ENCODE measurements at regions not wholly inside any gene's neighbourhood (a gene's known extent, or its start where the extent isn't known, plus 50 kb on each side); places are given as distances from the start of the nearest gene placed in this dataset.

DNA sequence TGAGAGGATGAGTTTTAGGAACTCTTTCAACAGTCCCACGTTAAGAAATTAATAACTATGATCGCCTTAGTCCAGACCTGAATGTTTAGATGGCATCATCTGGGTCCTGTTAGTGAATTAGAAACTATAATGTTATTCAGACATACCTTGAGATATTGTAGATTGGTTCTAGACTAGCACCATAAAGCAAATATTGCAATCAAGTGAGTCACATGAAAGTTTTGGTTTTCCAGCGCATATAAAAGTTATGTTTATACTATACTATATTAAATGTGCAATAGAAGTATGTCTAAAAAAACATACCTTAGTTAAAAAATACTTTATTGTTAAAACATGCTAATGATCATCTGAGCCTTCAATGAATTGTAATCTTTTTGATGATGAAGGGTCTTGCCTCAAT, 106.6 kb upstream of the ATP2B1 start:
- 92 to 94% methylated on average over 3 of the region's 3 CpGs for WGBS, 2 donors

DNA sequence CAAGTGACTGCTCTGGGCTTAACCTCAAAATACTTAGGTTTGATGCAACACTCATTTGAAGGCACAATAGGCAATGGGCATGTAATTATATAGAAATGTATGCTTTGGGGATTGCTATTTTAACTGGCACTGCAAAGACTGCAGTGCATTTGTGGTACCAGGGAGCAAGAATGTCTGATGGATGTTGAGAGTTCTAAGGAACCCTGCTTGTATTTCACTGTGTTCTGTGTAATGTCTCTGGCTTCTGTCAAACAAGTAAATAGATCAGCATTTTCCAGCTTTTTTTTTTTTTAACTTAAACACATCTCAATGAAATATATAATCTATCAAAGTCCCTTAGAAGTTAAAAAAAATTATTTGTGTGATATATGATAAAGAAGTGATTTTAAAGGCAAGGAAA, 94.8 kb upstream of the ATP2B1 start:
- intact Hi-C loops (cut with DNase I): no loop called here
- Histone ChIP-seq H3K9me3 (no peaks in the 10 kb centered on the region), H3K36me3 (no peaks in the 10 kb centered on the region), H3K27ac (no peak overlapping the region), H3K4me3 (replicated peaks in 1 of 3) (no peak overlapping the region), H3K27me3 (no peaks in the 10 kb centered on the region), H3K4me1 (no peaks in the 10 kb centered on the region)
- TF ChIP-seq, protein P1, sequence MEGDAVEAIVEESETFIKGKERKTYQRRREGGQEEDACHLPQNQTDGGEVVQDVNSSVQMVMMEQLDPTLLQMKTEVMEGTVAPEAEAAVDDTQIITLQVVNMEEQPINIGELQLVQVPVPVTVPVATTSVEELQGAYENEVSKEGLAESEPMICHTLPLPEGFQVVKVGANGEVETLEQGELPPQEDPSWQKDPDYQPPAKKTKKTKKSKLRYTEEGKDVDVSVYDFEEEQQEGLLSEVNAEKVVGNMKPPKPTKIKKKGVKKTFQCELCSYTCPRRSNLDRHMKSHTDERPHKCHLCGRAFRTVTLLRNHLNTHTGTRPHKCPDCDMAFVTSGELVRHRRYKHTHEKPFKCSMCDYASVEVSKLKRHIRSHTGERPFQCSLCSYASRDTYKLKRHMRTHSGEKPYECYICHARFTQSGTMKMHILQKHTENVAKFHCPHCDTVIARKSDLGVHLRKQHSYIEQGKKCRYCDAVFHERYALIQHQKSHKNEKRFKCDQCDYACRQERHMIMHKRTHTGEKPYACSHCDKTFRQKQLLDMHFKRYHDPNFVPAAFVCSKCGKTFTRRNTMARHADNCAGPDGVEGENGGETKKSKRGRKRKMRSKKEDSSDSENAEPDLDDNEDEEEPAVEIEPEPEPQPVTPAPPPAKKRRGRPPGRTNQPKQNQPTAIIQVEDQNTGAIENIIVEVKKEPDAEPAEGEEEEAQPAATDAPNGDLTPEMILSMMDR (IDR thresholded peaks at IDR 0.05): no peak
- TF ChIP-seq POLR2A (IDR thresholded peaks at IDR 0.05): no peak
- DNase-seq: no peak

More for the DNA sequence above, 106.6 kb upstream of the ATP2B1 start:
- H3K36me3 ChIP-seq: no peaks in the 10 kb centered on the region
- no peak for DNase-seq
- H3K27ac ChIP-seq: no peak overlapping the region
- no peaks in the 10 kb centered on the region for H3K27me3 ChIP-seq
- TF ChIP-seq, protein P1 (IDR thresholded peaks at IDR 0.05): no peak
- no peak for TF ChIP-seq POLR2A (IDR thresholded peaks at IDR 0.05)
- intact Hi-C loops (cut with DNase I): no loop called here
- no peaks in the 10 kb centered on the region for H3K9me3 ChIP-seq
- no peaks in the 10 kb centered on the region for H3K4me1 ChIP-seq
- no peak overlapping the region for H3K4me3 ChIP-seq (replicated peaks in 1 of 3)

DNA sequence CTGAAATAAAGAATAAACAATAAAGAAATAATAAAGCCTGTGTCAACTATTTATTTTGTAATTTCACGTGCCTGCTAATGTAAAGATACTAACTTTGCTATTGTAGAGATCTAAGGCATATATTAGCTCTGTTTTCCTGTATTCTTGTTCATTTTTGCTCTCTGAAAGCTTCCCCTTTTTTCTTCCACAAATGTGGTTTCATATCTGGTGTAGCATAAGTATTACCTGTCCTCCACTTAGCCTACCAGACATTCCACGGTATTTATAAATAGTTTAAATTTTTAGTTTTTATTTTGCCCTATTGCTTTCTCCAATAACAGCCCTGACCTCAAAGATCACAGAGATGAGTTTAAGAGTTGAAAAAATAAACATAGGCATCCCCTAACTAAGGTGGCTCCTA, 92.6 kb upstream of the ATP2B1 start:
- Histone ChIP-seq H3K4me3 (replicated peaks in 1 of 3) (no peak overlapping the region), H3K36me3 (no peaks in the 10 kb centered on the region), H3K9me3 (no peaks in the 10 kb centered on the region), H3K27ac (no peak overlapping the region), H3K27me3 (no peaks in the 10 kb centered on the region), H3K4me1 (no peaks in the 10 kb centered on the region)
- intact Hi-C loops (cut with DNase I): no loop called here
- no peak for DNase-seq
- 83 to 84% methylated on average over 2 of the region's 2 CpGs for WGBS, 2 donors
- no peak for TF ChIP-seq POLR2A (IDR thresholded peaks at IDR 0.05)
- TF ChIP-seq, protein P1 (IDR thresholded peaks at IDR 0.05): no peak

DNA sequence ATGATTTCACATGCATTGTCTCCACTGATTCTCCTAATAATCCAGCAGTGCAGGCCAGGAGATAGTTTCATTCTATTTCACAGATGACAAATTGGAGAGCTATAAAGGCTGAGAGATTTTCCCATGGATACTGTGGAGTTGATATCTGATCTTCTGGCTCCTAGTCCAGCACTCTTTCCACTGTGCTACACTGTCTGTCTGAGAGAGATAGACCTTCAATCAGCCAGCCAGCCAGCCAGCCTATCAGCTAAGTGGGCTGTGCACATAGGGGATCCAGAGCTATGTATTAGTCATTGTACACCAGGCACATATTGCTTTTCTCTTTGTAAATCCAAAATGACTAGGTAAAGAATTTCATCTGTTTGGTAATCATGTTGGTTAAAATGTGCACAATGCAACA, 91.8 kb upstream of the ATP2B1 start:
- Histone ChIP-seq H3K36me3 (no peaks in the 10 kb centered on the region), H3K4me3 (replicated peaks in 1 of 3) (no peak overlapping the region), H3K9me3 (no peaks in the 10 kb centered on the region), H3K27ac (no peak overlapping the region), H3K27me3 (no peaks in the 10 kb centered on the region), H3K4me1 (no peaks in the 10 kb centered on the region)
- TF ChIP-seq, protein P1 (IDR thresholded peaks at IDR 0.05): no peak
- TF ChIP-seq POLR2A (IDR thresholded peaks at IDR 0.05): no peak
- intact Hi-C loops (cut with DNase I): no loop called here
- no peak for DNase-seq

DNA sequence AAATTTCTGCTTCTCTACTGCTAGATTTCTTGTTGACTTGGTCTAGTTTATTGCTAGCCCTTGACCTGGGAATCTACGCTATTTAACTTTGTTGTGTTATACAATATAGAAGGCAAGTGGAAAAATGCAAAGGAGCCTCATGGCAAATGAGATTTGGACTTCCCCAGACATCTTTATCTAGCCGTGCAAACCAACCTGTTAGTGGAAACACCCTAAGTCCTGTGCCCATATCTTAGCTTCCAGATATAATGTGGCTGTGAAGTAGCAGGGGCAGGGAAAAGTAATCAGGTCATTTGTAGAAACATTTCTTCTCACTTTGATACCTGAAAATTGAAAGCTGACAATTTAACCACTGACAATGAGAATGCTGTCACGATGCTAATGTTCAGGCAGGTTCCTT, 90.7 kb upstream of the ATP2B1 start:
- Histone ChIP-seq H3K27ac (no peak overlapping the region), H3K4me1 (no peaks in the 10 kb centered on the region), H3K4me3 (replicated peaks in 1 of 3) (no peak overlapping the region), H3K27me3 (no peaks in the 10 kb centered on the region), H3K36me3 (no peaks in the 10 kb centered on the region), H3K9me3 (no peaks in the 10 kb centered on the region)
- TF ChIP-seq POLR2A (IDR thresholded peaks at IDR 0.05): no peak
- TF ChIP-seq, protein P1 (IDR thresholded peaks at IDR 0.05): no peak
- DNase-seq: no peak
- intact Hi-C loops (cut with DNase I): no loop called here
- WGBS, 2 donors: 90 to 91% methylated on average over 3 of the region's 3 CpGs

All from thyroid gland (tissue), 4 donors.